GM12865 (cell line): ENCODE measurements at regions not wholly inside any gene's neighbourhood (a gene's known extent, or its start where the extent isn't known, plus 50 kb on each side); places are given as distances from the start of the nearest gene placed in this dataset.
A peak's percentile ranks its signal among the peaks of the same experiment; 100 is the strongest.

Experiments used
- DNase-seq: peaks from one replicate; pipeline ENCODE4 v3.0.0; 2010; ENCODE audit warnings: low read depth
- H3K4me3 ChIP-seq: 2 replicates; pipeline ENCODE4 v1.5.1; 2011; ENCODE audit warnings: mild to moderate bottlenecking, low read depth, low read length, control low read depth
- TF ChIP-seq, protein P1 (sequence below): IDR thresholded peaks from 2 replicates; pipeline ENCODE4 v1.5.1; 2011; ENCODE audit warnings: low read length, control low read depth, low read depth, inconsistent platforms; ENCODE audit not compliant: insufficient read depth; ENCODE audit errors: missing control alignments

GRCh38 chr20:4617484-4617883, 68.8 kb upstream of the PRNP start:
- DNase-seq, result no peak
- TF ChIP-seq, protein P1, sequence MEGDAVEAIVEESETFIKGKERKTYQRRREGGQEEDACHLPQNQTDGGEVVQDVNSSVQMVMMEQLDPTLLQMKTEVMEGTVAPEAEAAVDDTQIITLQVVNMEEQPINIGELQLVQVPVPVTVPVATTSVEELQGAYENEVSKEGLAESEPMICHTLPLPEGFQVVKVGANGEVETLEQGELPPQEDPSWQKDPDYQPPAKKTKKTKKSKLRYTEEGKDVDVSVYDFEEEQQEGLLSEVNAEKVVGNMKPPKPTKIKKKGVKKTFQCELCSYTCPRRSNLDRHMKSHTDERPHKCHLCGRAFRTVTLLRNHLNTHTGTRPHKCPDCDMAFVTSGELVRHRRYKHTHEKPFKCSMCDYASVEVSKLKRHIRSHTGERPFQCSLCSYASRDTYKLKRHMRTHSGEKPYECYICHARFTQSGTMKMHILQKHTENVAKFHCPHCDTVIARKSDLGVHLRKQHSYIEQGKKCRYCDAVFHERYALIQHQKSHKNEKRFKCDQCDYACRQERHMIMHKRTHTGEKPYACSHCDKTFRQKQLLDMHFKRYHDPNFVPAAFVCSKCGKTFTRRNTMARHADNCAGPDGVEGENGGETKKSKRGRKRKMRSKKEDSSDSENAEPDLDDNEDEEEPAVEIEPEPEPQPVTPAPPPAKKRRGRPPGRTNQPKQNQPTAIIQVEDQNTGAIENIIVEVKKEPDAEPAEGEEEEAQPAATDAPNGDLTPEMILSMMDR, result no peak
- H3K4me3 ChIP-seq, result no peak overlapping the region

DNA sequence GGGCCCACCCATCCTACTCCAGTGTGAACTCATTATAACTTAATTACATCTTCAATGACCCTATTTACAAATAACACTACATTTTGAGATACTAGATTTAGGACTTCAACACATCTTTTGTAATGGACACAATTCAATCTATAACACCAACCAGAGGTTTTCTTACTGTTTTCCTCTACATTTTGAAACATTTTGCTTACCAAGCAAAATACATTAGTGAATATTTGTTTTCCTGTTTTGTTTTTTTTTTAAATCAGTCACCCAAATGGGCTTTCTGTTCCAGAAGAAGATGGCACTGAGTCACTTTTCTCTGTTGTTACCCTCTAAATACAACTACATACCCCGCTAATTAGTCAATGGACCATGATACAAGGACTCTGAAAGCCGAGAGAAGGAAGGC, 69.2 kb upstream of the PRNP start:
- TF ChIP-seq, protein P1, result no peak

GRCh38 chr20:4613718-4614620, 72.3 kb upstream of the PRNP start:
- DNase-seq, result peak; percentile 78
- TF ChIP-seq, protein P1, result peak; percentile 39
- H3K4me3 ChIP-seq, result no peak overlapping the region

More for the DNA sequence above, 69.2 kb upstream of the PRNP start:
- no peak overlapping the region for H3K4me3 ChIP-seq
- no peak for DNase-seq

GRCh38 chr20:4613184-4613583, 73.1 kb upstream of the PRNP start:
- DNase-seq, result no peak
- no peak overlapping the region for H3K4me3 ChIP-seq
- TF ChIP-seq, protein P1, result no peak

- no peak for DNase-seq
Observed at GRCh38 chr20:4610871-4611270, 75.4 kb upstream of the PRNP start.

DNA sequence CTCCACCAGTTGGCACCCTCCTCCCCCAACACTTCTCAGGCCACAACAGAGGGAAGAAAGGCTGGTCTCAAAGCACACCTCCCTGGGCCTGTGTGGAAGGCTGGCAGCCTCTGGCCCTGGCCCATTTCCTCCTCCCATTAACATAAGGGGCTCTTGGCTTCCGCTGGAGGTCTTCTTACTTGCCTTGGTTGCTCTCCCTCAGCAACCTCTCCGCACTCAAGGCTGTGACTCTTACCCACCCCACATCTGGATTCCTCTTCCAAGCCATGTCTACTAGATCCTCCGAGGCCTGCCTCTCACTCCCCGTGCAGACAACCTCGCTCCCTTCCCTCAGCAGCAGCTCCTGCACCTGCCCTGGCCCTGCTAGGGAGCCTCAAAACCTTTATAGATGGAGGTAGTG, 76.7 kb upstream of the PRNP start:
- TF ChIP-seq, protein P1, result no peak
- DNase-seq, result no peak
- no peak overlapping the region for H3K4me3 ChIP-seq

More at GRCh38 chr20:4610871-4611270, 75.4 kb upstream of the PRNP start:
- H3K4me3 ChIP-seq, result no peak overlapping the region
- TF ChIP-seq, protein P1, result no peak
